Right lobe of liver (tissue), 4 donors: ENCODE measurements at regions not wholly inside any gene's neighbourhood (a gene's known extent, or its start where the extent isn't known, plus 50 kb on each side); places are given as distances from the start of the nearest gene placed in this dataset.

Experiments
- POLR2A ChIP-seq: fragments of 450-650 bp; IDR thresholded peaks from one replicate; pipeline ENCODE4 v1.6.1; 2017; ENCODE audit warnings: antibody characterized with exemption, mild to moderate bottlenecking
- TF ChIP-seq, protein P1 (sequence below), 4 donors: fragments of 200-600 bp in 3 of 4; fragments of 450-650 bp in 1 of 4; IDR thresholded peaks; one replicate each; pipeline versions ENCODE4 v1.5.1 to v1.8.0; 2016 to 2022; ENCODE audit warnings: antibody characterized with exemption in 4 of 4, mild to moderate bottlenecking in 2 of 4
- donor health status: DM: no; HTN: no; CAD: no.
- donor health status: DM: no; HTN: no; CAD: no.
- donor health status: DM: no; HTN: yes; CAD: no.

DNA sequence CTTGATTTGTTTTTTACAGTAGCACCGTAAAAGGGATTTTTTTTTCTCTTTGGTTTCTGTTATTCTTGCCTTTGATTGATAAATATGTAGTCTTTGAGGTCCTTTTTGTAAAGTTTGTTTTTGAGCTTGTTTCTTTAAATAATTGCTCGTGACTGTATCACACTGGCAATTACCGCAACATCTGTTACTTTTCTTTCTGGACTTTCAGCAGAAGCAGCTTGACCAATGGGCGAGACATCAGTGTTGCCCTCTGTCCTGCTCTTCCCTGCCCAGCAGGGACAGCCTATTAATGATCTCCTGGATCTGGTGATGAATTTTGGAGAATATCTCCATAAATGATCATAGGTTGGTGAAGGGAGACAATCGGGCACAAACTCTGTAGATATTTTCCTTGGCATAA, 74.9 kb downstream of the TDRD15 start:
- TF ChIP-seq, protein P1, sequence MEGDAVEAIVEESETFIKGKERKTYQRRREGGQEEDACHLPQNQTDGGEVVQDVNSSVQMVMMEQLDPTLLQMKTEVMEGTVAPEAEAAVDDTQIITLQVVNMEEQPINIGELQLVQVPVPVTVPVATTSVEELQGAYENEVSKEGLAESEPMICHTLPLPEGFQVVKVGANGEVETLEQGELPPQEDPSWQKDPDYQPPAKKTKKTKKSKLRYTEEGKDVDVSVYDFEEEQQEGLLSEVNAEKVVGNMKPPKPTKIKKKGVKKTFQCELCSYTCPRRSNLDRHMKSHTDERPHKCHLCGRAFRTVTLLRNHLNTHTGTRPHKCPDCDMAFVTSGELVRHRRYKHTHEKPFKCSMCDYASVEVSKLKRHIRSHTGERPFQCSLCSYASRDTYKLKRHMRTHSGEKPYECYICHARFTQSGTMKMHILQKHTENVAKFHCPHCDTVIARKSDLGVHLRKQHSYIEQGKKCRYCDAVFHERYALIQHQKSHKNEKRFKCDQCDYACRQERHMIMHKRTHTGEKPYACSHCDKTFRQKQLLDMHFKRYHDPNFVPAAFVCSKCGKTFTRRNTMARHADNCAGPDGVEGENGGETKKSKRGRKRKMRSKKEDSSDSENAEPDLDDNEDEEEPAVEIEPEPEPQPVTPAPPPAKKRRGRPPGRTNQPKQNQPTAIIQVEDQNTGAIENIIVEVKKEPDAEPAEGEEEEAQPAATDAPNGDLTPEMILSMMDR (IDR thresholded peaks at IDR 0.05) = no peak
- TF ChIP-seq POLR2A = no peak
